ENCODE measurements at regions not wholly inside any gene's neighbourhood (a gene's known extent, or its start where the extent isn't known, plus 50 kb on each side); places are given as distances from the start of the nearest gene placed in this dataset.

- no peak for TF ChIP-seq CTCF (conservative IDR thresholded peaks at IDR 0.05; ENCODE audit: low read depth, low read length)
- peak; percentile 98 for DNase-seq (ENCODE audit: low read depth)
- no peak overlapping the region for H3K4me3 ChIP-seq (ENCODE audit: low read depth, low read length)
Measured at GRCh38 chr4:133865612-133866327, 335.8 kb downstream of the PABPC4L start.

- no peak for TF ChIP-seq CTCF (conservative IDR thresholded peaks at IDR 0.05; ENCODE audit: low read depth, low read length)
- DNase-seq (ENCODE audit: low read depth) = no peak
- H3K4me3 ChIP-seq (ENCODE audit: low read depth, low read length) = no peak overlapping the region
Measured at GRCh38 chr4:133863153-133863552, 338.4 kb downstream of the PABPC4L start.

- no peak overlapping the region for H3K4me3 ChIP-seq (ENCODE audit: low read depth, low read length)
- DNase-seq (ENCODE audit: low read depth) = no peak
- no peak for TF ChIP-seq CTCF (conservative IDR thresholded peaks at IDR 0.05; ENCODE audit: low read depth, low read length)
Measured at GRCh38 chr4:133856731-133857355, 344.7 kb downstream of the PABPC4L start.

GRCh38 chr4:133855001-133855400, 346.6 kb downstream of the PABPC4L start:
- no peak overlapping the region for H3K4me3 ChIP-seq (ENCODE audit: low read depth, low read length)
- DNase-seq (ENCODE audit: low read depth) = no peak
- TF ChIP-seq CTCF (conservative IDR thresholded peaks at IDR 0.05; ENCODE audit: low read depth, low read length) = no peak

GRCh38 chr4:133839326-133839725, 362.3 kb downstream of the PABPC4L start:
- H3K4me3 ChIP-seq (ENCODE audit: low read depth, low read length) = no peak overlapping the region
- DNase-seq (ENCODE audit: low read depth) = peak; percentile 28
- TF ChIP-seq CTCF (conservative IDR thresholded peaks at IDR 0.05; ENCODE audit: low read depth, low read length) = no peak

GRCh38 chr4:133823177-133823576, 378.4 kb downstream of the PABPC4L start:
- DNase-seq (ENCODE audit: low read depth) = no peak
- TF ChIP-seq CTCF (conservative IDR thresholded peaks at IDR 0.05; ENCODE audit: low read depth, low read length) = no peak
- no peak overlapping the region for H3K4me3 ChIP-seq (ENCODE audit: low read depth, low read length)

- no peak for DNase-seq (ENCODE audit: low read depth)
- no peak for TF ChIP-seq CTCF (conservative IDR thresholded peaks at IDR 0.05; ENCODE audit: low read depth, low read length)
- no peak overlapping the region for H3K4me3 ChIP-seq (ENCODE audit: low read depth, low read length)
Measured at GRCh38 chr4:133812954-133813353, 388.6 kb downstream of the PABPC4L start.

Measured in choroid plexus epithelial cell (primary cell).